ENCODE measurements at regions not wholly inside any gene's neighbourhood (a gene's known extent, or its start where the extent isn't known, plus 50 kb on each side); places are given as distances from the start of the nearest gene placed in this dataset.

DNA sequence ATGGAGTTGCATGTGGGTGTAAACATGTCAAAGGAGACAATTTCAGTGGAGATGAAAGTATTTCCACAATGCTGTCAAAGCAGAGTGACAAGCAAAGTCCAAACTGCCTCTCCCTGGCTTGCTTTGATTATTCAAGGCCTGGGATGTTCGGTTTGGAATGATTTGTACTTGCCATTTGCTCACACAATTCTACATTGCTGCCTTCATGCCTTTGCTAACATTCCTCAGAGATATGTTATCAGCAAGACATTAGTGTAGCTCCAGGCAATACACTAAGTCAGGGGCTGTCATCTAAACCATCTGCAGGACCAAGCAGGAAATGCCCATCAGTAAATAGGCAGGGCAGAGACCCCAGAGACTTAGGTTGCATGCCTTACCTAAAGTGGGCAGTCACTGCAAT, 79.6 kb upstream of the C1QTNF7 start:
- H3K4me3 ChIP-seq (ENCODE audit: control insufficient read depth, low read depth, low read length) = no peak overlapping the region
- no peak for DNase-seq (ENCODE audit: low read depth)
- TF ChIP-seq, protein P1, sequence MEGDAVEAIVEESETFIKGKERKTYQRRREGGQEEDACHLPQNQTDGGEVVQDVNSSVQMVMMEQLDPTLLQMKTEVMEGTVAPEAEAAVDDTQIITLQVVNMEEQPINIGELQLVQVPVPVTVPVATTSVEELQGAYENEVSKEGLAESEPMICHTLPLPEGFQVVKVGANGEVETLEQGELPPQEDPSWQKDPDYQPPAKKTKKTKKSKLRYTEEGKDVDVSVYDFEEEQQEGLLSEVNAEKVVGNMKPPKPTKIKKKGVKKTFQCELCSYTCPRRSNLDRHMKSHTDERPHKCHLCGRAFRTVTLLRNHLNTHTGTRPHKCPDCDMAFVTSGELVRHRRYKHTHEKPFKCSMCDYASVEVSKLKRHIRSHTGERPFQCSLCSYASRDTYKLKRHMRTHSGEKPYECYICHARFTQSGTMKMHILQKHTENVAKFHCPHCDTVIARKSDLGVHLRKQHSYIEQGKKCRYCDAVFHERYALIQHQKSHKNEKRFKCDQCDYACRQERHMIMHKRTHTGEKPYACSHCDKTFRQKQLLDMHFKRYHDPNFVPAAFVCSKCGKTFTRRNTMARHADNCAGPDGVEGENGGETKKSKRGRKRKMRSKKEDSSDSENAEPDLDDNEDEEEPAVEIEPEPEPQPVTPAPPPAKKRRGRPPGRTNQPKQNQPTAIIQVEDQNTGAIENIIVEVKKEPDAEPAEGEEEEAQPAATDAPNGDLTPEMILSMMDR (IDR thresholded peaks at IDR 0.05; ENCODE audit: control insufficient read depth, insufficient read depth, low read depth, low read length, missing control alignments) = no peak

DNA sequence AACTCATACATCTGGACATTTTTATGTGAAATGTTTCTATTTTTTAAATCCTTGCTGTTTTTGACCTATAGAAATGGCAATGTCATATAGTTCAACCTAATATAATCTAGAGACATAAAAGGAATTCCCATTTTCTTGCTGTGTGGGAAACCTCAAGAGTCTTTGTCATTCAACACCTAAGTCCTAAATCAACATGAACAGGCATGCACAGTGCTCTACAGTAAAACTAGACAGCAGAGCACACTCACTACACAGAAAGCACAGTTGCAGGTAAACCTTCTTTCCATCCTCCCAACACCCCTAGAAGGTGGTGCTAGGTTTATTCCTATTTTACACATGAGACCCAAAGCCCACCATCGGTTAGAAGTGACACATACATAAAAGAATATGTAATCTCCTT, 79.1 kb upstream of the C1QTNF7 start:
- DNase-seq (ENCODE audit: low read depth) = no peak
- TF ChIP-seq, protein P1 (IDR thresholded peaks at IDR 0.05; ENCODE audit: control insufficient read depth, insufficient read depth, low read depth, low read length, missing control alignments) = no peak
- H3K4me3 ChIP-seq (ENCODE audit: control insufficient read depth, low read depth, low read length) = no peak overlapping the region

GRCh38 chr4:15349531-15349935, 78.3 kb upstream of the C1QTNF7 start:
- H3K4me3 ChIP-seq (ENCODE audit: control insufficient read depth, low read depth, low read length) = no peak overlapping the region
- no peak for DNase-seq (ENCODE audit: low read depth)
- TF ChIP-seq, protein P1 (IDR thresholded peaks at IDR 0.05; ENCODE audit: control insufficient read depth, insufficient read depth, low read depth, low read length, missing control alignments) = no peak

- TF ChIP-seq, protein P1 (IDR thresholded peaks at IDR 0.05; ENCODE audit: control insufficient read depth, insufficient read depth, low read depth, low read length, missing control alignments) = no peak
- no peak overlapping the region for H3K4me3 ChIP-seq (ENCODE audit: control insufficient read depth, low read depth, low read length)
- no peak for DNase-seq (ENCODE audit: low read depth)
Measured at GRCh38 chr4:15349965-15350364, 77.9 kb upstream of the C1QTNF7 start.

GRCh38 chr4:15352524-15352923, 75.3 kb upstream of the C1QTNF7 start:
- H3K4me3 ChIP-seq (ENCODE audit: control insufficient read depth, low read depth, low read length) = no peak overlapping the region

DNA sequence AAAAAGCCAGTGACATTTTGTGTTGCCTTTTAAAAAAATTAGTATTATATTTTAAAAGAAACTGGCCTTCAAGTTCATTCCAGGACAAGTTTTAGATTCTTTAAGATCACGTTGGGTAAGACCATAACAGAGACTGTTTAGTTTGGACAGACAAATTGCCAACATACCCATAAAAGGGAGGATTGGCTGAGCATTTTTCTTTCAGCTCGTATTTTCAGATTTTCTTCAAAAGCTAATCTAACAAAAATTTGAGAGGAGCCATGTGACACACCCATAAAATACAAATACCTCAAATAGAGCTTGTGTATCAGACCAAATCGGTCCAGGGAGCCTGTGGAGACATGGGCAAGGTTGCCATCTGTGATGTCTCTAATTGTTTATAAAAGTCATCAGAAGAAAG, 74.6 kb upstream of the C1QTNF7 start:
- DNase-seq (ENCODE audit: low read depth) = no peak
- TF ChIP-seq, protein P1 (IDR thresholded peaks at IDR 0.05; ENCODE audit: control insufficient read depth, insufficient read depth, low read depth, low read length, missing control alignments) = no peak
- H3K4me3 ChIP-seq (ENCODE audit: control insufficient read depth, low read depth, low read length) = no peak overlapping the region

More at GRCh38 chr4:15352524-15352923, 75.3 kb upstream of the C1QTNF7 start:
- DNase-seq (ENCODE audit: low read depth) = no peak
- TF ChIP-seq, protein P1 (IDR thresholded peaks at IDR 0.05; ENCODE audit: control insufficient read depth, insufficient read depth, low read depth, low read length, missing control alignments) = no peak
